ENCODE measurements at regions not wholly inside any gene's neighbourhood (a gene's known extent, or its start where the extent isn't known, plus 50 kb on each side); places are given as distances from the start of the nearest gene placed in this dataset.
A peak's percentile ranks its signal among the peaks of the same experiment; 100 is the strongest.

- DNase-seq: peak in 1 of 2 donors; percentile 47
These were observed 293.9 kb upstream of the SYT4 start for GRCh38 chr18:43571078-43571689.

- no peak for DNase-seq
These were observed 294.9 kb upstream of the SYT4 start for GRCh38 chr18:43572163-43572562.

- no peak for DNase-seq
These were observed 297.7 kb upstream of the SYT4 start for GRCh38 chr18:43574974-43575373.

- DNase-seq: no peak
These were observed 300.9 kb upstream of the SYT4 start for GRCh38 chr18:43578211-43578610.

GRCh38 chr18:43578706-43579105 is 301.4 kb upstream of the SYT4 start:
- peak in 1 of 2 donors; percentile 15 for DNase-seq

- no peak for DNase-seq
These were observed 304.7 kb upstream of the SYT4 start for GRCh38 chr18:43581936-43582519.

- peak in 1 of 2 donors; percentile 18 for DNase-seq
These were observed 310.4 kb upstream of the SYT4 start for GRCh38 chr18:43587538-43588153.

- no peak for DNase-seq
These were observed 311.5 kb upstream of the SYT4 start for GRCh38 chr18:43588838-43589237.

GRCh38 chr18:43589611-43590151 is 312.4 kb upstream of the SYT4 start:
- DNase-seq: no peak

- DNase-seq: no peak
These were observed 313.1 kb upstream of the SYT4 start for GRCh38 chr18:43590182-43590903.

- DNase-seq: no peak
These were observed 315.0 kb upstream of the SYT4 start for GRCh38 chr18:43592269-43592668.

- no peak for DNase-seq
These were observed 318.9 kb upstream of the SYT4 start for GRCh38 chr18:43596105-43596712.

GRCh38 chr18:43601432-43601831 is 324.1 kb upstream of the SYT4 start:
- DNase-seq: no peak

GRCh38 chr18:43605224-43605623 is 327.9 kb upstream of the SYT4 start:
- DNase-seq: no peak

- DNase-seq: no peak
These were observed 329.5 kb upstream of the SYT4 start for GRCh38 chr18:43606795-43607194.

- peak; percentile 11 to 16 for DNase-seq
These were observed 343.6 kb upstream of the SYT4 start for GRCh38 chr18:43620936-43621335.

- DNase-seq: no peak
These were observed 344.7 kb upstream of the SYT4 start for GRCh38 chr18:43622024-43622423.

GRCh38 chr18:43625582-43625981 is 348.3 kb upstream of the SYT4 start:
- DNase-seq: no peak

- no peak for DNase-seq
These were observed 350.7 kb upstream of the SYT4 start for GRCh38 chr18:43627848-43628530.

- no peak for DNase-seq
These were observed 357.7 kb upstream of the SYT4 start for GRCh38 chr18:43634994-43635393.

- no peak for DNase-seq
These were observed 358.1 kb upstream of the SYT4 start for GRCh38 chr18:43635397-43635796.

All from right lung (tissue), 2 donors.